ENCODE measurements at regions not wholly inside any gene's neighbourhood (a gene's known extent, or its start where the extent isn't known, plus 50 kb on each side); places are given as distances from the start of the nearest gene placed in this dataset.

DNA sequence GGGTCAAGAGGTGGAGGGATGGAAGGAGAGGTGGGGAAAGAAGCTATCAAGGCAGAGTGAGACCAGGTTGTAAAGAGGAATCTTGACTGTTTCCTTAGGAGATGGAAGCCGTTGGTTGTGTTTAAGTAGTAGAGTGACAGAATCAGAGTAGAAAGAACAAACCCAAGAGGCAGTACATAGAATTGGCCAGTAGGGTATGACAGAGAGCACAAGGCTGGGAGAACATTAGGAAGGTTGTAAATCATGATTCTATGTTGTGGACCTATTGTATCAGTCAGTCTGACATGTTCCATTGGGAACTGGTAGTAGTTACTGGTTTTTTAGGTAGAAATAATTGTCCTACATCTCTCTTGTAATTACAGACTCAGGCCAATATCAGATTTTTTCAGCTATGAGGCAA is 486.9 kb upstream of the USP24 start:
- Mint-ChIP-seq H3K27ac (no peak overlapping the region), H3K27me3 (ENCODE audit: low read depth) (no peaks in the 10 kb centered on the region), H3K9me3 (no peaks in the 10 kb centered on the region), H3K4me3 (ENCODE audit: low read depth) (no peak overlapping the region), H3K4me1 (ENCODE audit: low read depth) (no peaks in the 10 kb centered on the region), H3K36me3 (ENCODE audit: low read depth) (no peaks in the 10 kb centered on the region)
- intact Hi-C loops (cut with micrococcal nuclease), result no loop called here
- DNase-seq (ENCODE audit: low spot score), result no peak

DNA sequence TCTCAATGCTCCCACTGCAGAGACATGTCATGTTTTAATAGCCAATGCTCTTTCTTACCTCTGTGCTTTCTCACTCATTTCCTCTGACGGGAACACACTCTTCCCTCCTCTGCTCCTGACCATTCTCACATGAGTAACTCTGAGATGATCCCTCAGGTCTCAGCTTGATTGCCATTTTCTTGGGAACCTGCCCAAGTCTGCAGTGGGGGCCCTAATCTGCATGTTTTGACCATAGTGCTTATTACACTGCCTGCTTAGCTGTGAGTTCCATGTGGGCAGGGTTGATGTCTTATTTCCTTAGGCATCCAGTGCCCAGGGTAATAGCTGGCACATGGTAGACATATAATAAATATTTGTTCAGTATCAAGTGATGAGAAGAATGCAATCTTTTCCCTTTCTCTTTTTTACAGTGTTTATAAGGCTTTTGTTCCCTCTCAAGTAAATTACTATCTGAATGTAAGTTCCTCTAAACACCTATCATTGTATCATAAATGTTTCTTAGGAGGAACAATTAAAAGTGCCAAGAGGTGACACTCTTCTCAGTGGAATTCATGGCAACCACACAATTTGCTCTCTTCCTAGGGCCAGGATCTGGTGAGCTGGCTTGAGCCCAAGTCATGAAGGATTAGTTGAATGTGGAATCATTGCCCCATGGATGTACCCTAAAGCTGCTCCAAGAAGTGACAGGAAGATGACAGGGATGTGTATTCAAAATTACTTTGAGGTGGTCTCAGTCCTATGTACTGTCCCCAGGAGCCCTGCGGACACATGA is 485.4 kb upstream of the USP24 start:
- no peaks in the 10 kb centered on the region for H3K36me3 Mint-ChIP-seq (ENCODE audit: low read depth)
- H3K27me3 Mint-ChIP-seq (ENCODE audit: low read depth), result no peaks in the 10 kb centered on the region
- no peak overlapping the region for H3K27ac Mint-ChIP-seq
- H3K4me1 Mint-ChIP-seq (ENCODE audit: low read depth), result no peaks in the 10 kb centered on the region
- no peak for DNase-seq (ENCODE audit: low spot score)
- no peak overlapping the region for H3K4me3 Mint-ChIP-seq (ENCODE audit: low read depth)
- intact Hi-C loops (cut with micrococcal nuclease), result no loop called here
- H3K9me3 Mint-ChIP-seq, result no peaks in the 10 kb centered on the region

GRCh38 chr1:55699228-55699627 is 484.1 kb upstream of the USP24 start:
- intact Hi-C loops (cut with micrococcal nuclease), result no loop called here
- H3K4me3 Mint-ChIP-seq (ENCODE audit: low read depth), result no peak overlapping the region
- no peaks in the 10 kb centered on the region for H3K36me3 Mint-ChIP-seq (ENCODE audit: low read depth)
- no peaks in the 10 kb centered on the region for H3K27me3 Mint-ChIP-seq (ENCODE audit: low read depth)
- no peak for DNase-seq (ENCODE audit: low spot score)
- H3K4me1 Mint-ChIP-seq (ENCODE audit: low read depth), result no peaks in the 10 kb centered on the region
- H3K9me3 Mint-ChIP-seq, result no peaks in the 10 kb centered on the region
- H3K27ac Mint-ChIP-seq, result no peak overlapping the region

DNA sequence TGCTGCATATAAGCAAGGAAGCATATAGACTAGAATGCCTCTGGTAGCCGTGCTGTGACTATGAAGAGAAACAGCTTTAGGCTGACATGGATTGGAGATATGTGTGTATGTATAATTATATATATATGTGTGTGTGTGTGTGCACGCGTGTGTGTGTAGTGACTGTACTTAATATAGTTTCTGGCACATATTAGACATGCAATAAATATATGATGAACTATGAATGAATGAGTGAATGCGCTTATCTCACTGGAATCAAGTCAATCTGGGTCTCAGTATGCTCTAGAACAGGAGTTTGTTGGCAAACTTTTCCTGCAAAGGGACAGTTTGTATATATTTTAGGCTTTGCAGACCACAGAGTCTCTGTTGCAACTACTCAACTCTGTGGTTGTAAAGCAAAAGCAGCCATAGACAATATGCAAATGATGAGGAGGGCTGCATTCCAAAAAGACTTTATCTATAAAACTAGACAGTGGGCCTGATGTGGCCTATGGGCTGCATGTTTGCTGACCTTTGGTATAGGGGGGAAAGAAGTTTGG is 482.9 kb upstream of the USP24 start:
- intact Hi-C loops (cut with micrococcal nuclease), result no loop called here
- no peaks in the 10 kb centered on the region for H3K36me3 Mint-ChIP-seq (ENCODE audit: low read depth)
- no peaks in the 10 kb centered on the region for H3K9me3 Mint-ChIP-seq
- no peak for DNase-seq (ENCODE audit: low spot score)
- no peaks in the 10 kb centered on the region for H3K4me1 Mint-ChIP-seq (ENCODE audit: low read depth)
- no peaks in the 10 kb centered on the region for H3K27me3 Mint-ChIP-seq (ENCODE audit: low read depth)
- no peak overlapping the region for H3K27ac Mint-ChIP-seq
- no peak overlapping the region for H3K4me3 Mint-ChIP-seq (ENCODE audit: low read depth)

- no peaks in the 10 kb centered on the region for H3K4me1 Mint-ChIP-seq (ENCODE audit: low read depth)
- intact Hi-C loops (cut with micrococcal nuclease), result no loop called here
- no peak overlapping the region for H3K27ac Mint-ChIP-seq
- no peak overlapping the region for H3K4me3 Mint-ChIP-seq (ENCODE audit: low read depth)
- H3K36me3 Mint-ChIP-seq (ENCODE audit: low read depth), result no peaks in the 10 kb centered on the region
- H3K9me3 Mint-ChIP-seq, result no peaks in the 10 kb centered on the region
- DNase-seq (ENCODE audit: low spot score), result no peak
- no peaks in the 10 kb centered on the region for H3K27me3 Mint-ChIP-seq (ENCODE audit: low read depth)
Measured at GRCh38 chr1:55696891-55697290, 481.7 kb upstream of the USP24 start.

- H3K36me3 Mint-ChIP-seq (ENCODE audit: low read depth), result no peaks in the 10 kb centered on the region
- no peaks in the 10 kb centered on the region for H3K27me3 Mint-ChIP-seq (ENCODE audit: low read depth)
- no peak overlapping the region for H3K4me3 Mint-ChIP-seq (ENCODE audit: low read depth)
- no peak for DNase-seq (ENCODE audit: low spot score)
- no peaks in the 10 kb centered on the region for H3K9me3 Mint-ChIP-seq
- H3K4me1 Mint-ChIP-seq (ENCODE audit: low read depth), result no peaks in the 10 kb centered on the region
- intact Hi-C loops (cut with micrococcal nuclease), result no loop called here
- H3K27ac Mint-ChIP-seq, result no peak overlapping the region
Measured at GRCh38 chr1:55696181-55696754, 481.1 kb upstream of the USP24 start.

GRCh38 chr1:55695552-55695951 is 480.4 kb upstream of the USP24 start:
- Mint-ChIP-seq H3K4me3 (ENCODE audit: low read depth) (no peak overlapping the region), H3K9me3 (no peaks in the 10 kb centered on the region), H3K27me3 (ENCODE audit: low read depth) (no peaks in the 10 kb centered on the region), H3K4me1 (ENCODE audit: low read depth) (no peaks in the 10 kb centered on the region), H3K27ac (no peak overlapping the region), H3K36me3 (ENCODE audit: low read depth) (no peaks in the 10 kb centered on the region)
- DNase-seq (ENCODE audit: low spot score), result no peak
- intact Hi-C loops (cut with micrococcal nuclease), result no loop called here

DNA sequence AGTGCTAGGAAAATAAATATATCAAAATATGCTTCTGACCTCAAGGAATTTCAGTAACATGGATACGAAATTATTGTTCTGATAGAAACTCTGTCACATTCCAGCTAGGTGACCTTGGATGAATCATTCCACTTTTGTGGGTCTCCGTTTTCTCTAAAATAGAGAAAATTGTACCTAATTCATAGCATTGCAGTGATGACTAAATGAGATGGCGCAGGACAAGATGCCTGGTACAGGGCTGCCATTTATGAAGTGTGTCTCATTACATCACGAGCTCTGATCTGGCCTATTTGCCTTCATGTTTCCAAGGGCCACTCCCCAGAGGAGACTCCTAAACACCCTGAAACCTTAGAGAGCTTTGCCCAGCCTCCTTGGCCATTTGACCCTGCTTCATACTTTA is 480.0 kb upstream of the USP24 start:
- H3K36me3 Mint-ChIP-seq (ENCODE audit: low read depth), result no peaks in the 10 kb centered on the region
- H3K4me3 Mint-ChIP-seq (ENCODE audit: low read depth), result no peak overlapping the region
- intact Hi-C loops (cut with micrococcal nuclease), result no loop called here
- no peak overlapping the region for H3K27ac Mint-ChIP-seq
- DNase-seq (ENCODE audit: low spot score), result no peak
- H3K9me3 Mint-ChIP-seq, result no peaks in the 10 kb centered on the region
- no peaks in the 10 kb centered on the region for H3K4me1 Mint-ChIP-seq (ENCODE audit: low read depth)
- no peaks in the 10 kb centered on the region for H3K27me3 Mint-ChIP-seq (ENCODE audit: low read depth)

- H3K4me3 Mint-ChIP-seq (ENCODE audit: low read depth), result no peak overlapping the region
- H3K36me3 Mint-ChIP-seq (ENCODE audit: low read depth), result no peaks in the 10 kb centered on the region
- H3K4me1 Mint-ChIP-seq (ENCODE audit: low read depth), result no peaks in the 10 kb centered on the region
- intact Hi-C loops (cut with micrococcal nuclease), result no loop called here
- no peaks in the 10 kb centered on the region for H3K9me3 Mint-ChIP-seq
- H3K27ac Mint-ChIP-seq, result no peak overlapping the region
- no peaks in the 10 kb centered on the region for H3K27me3 Mint-ChIP-seq (ENCODE audit: low read depth)
- no peak for DNase-seq (ENCODE audit: low spot score)
Measured at GRCh38 chr1:55694310-55694801, 479.2 kb upstream of the USP24 start.

GRCh38 chr1:55692726-55693125 is 477.6 kb upstream of the USP24 start:
- H3K27ac Mint-ChIP-seq, result no peak overlapping the region
- no peaks in the 10 kb centered on the region for H3K4me1 Mint-ChIP-seq (ENCODE audit: low read depth)
- H3K36me3 Mint-ChIP-seq (ENCODE audit: low read depth), result no peaks in the 10 kb centered on the region
- no peak for DNase-seq (ENCODE audit: low spot score)
- intact Hi-C loops (cut with micrococcal nuclease), result no loop called here
- no peak overlapping the region for H3K4me3 Mint-ChIP-seq (ENCODE audit: low read depth)
- no peaks in the 10 kb centered on the region for H3K27me3 Mint-ChIP-seq (ENCODE audit: low read depth)
- no peaks in the 10 kb centered on the region for H3K9me3 Mint-ChIP-seq

DNA sequence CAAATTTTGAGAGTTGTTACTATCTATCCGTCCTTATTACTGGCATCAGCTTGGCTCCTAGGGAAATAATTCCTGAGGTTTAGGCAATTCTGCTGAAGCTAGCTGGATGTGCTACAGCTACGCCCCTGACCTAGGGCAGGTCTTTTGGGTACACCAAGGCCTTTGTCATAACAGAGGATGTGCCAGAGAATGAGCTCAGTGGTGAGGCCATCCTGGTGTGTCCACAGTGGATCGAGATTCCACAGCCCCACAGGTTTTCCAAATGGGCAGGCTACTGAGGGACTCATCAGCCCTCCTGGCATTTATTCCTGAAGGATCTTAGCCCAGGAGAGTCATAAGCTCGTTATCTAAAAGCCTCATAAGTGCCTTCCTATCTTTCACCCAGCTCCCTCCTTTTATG is 475.2 kb upstream of the USP24 start:
- intact Hi-C loops (cut with micrococcal nuclease), result no loop called here
- Mint-ChIP-seq H3K4me1 (ENCODE audit: low read depth) (no peaks in the 10 kb centered on the region), H3K36me3 (ENCODE audit: low read depth) (no peaks in the 10 kb centered on the region), H3K4me3 (ENCODE audit: low read depth) (no peak overlapping the region), H3K27ac (no peak overlapping the region), H3K9me3 (no peaks in the 10 kb centered on the region), H3K27me3 (ENCODE audit: low read depth) (no peaks in the 10 kb centered on the region)
- DNase-seq (ENCODE audit: low spot score), result no peak

GRCh38 chr1:55689800-55690199 is 474.6 kb upstream of the USP24 start:
- no peak for DNase-seq (ENCODE audit: low spot score)
- no peaks in the 10 kb centered on the region for H3K9me3 Mint-ChIP-seq
- intact Hi-C loops (cut with micrococcal nuclease), result no loop called here
- no peaks in the 10 kb centered on the region for H3K27me3 Mint-ChIP-seq (ENCODE audit: low read depth)
- no peaks in the 10 kb centered on the region for H3K4me1 Mint-ChIP-seq (ENCODE audit: low read depth)
- H3K36me3 Mint-ChIP-seq (ENCODE audit: low read depth), result no peaks in the 10 kb centered on the region
- no peak overlapping the region for H3K4me3 Mint-ChIP-seq (ENCODE audit: low read depth)
- no peak overlapping the region for H3K27ac Mint-ChIP-seq

DNA sequence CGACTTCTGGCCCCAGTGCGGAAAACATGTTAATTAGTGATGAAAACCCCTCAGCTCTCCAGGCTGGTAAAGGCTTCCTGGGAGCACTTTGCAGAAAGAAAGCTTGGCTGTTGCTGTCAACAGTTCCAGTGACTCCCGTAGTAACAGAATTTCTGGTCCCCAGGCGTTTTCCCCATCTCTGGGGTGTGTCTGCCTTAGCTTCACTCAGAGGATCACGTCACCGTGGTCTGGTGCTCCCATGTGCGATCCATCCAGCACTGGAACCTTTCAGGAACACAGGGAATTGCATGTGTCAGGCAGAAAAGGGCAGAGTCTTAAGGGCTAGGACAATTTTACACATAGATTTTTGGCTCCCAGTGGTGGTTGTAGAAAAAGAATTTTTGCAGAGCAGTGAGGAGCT is 470.4 kb upstream of the USP24 start:
- Mint-ChIP-seq H3K27ac (no peak overlapping the region), H3K27me3 (ENCODE audit: low read depth) (no peaks in the 10 kb centered on the region), H3K4me3 (ENCODE audit: low read depth) (no peak overlapping the region), H3K9me3 (no peaks in the 10 kb centered on the region), H3K36me3 (ENCODE audit: low read depth) (no peaks in the 10 kb centered on the region), H3K4me1 (ENCODE audit: low read depth) (no peaks in the 10 kb centered on the region)
- intact Hi-C loops (cut with micrococcal nuclease), result no loop called here
- no peak for DNase-seq (ENCODE audit: low spot score)
